Thyroid gland (tissue), 4 donors: ENCODE measurements at regions not wholly inside any gene's neighbourhood (a gene's known extent, or its start where the extent isn't known, plus 50 kb on each side); places are given as distances from the start of the nearest gene placed in this dataset.

ENCODE experiments used
- DNase-seq, 2 donors: peaks; one replicate each; pipeline ENCODE4 v3.0.0-alpha.2; 2019
- H3K27ac ChIP-seq, 3 donors: fragments of 200-600 bp; sonication (generic); 1 replicate in 2 of 3; 2 replicates in 1 of 3; pipeline ENCODE4 v1.5.1; 2016 to 2019; ENCODE audit warnings: mild to moderate bottlenecking in 1 of 3, moderate library complexity in 1 of 3
- H3K27me3 ChIP-seq: fragments of 200-600 bp; sonication (generic); one replicate; pipeline ENCODE4 v1.5.1; 2019
- H3K36me3 ChIP-seq, 2 donors: fragments of 200-600 bp; sonication (generic); one replicate each; pipeline ENCODE4 v1.5.1; 2016 to 2019
- H3K4me1 ChIP-seq, 2 donors: fragments of 200-600 bp; sonication (generic); one replicate each; pipeline ENCODE4 v1.5.1; 2017 to 2019
- H3K4me3 ChIP-seq, 3 donors: fragments of 200-600 bp; sonication (generic); replicated peaks in 1 of 3; 1 replicate in 2 of 3; 2 replicates in 1 of 3; pipeline ENCODE4 v1.5.1; 2016; ENCODE audit warnings: mild to moderate bottlenecking in 1 of 3
- H3K9me3 ChIP-seq: fragments of 200-600 bp; sonication (generic); one replicate; pipeline ENCODE4 v1.5.1; 2017
- CTCF ChIP-seq, 6 experiments: fragments of 200-600 bp in 3 of 6; fragments of 450-650 bp in 3 of 6; sonication (generic) in 3 of 6; IDR thresholded peaks; one replicate each; pipeline ENCODE4 v1.5.1; 2016 to 2019; ENCODE audit warnings: antibody characterized with exemption in 6 of 6, mild to moderate bottlenecking in 2 of 6, inconsistent platforms in 1 of 6, moderate library complexity in 1 of 6
- POLR2A ChIP-seq, 2 donors: fragments of 450-650 bp; IDR thresholded peaks; one replicate each; pipeline ENCODE4 v1.6.1; 2017; ENCODE audit warnings: antibody characterized with exemption in 2 of 2, mild to moderate bottlenecking in 2 of 2, moderate library complexity in 1 of 2
- WGBS, 2 donors: methylation state at CpG; one replicate each; pipeline ENCODE4 v1.1.5; 2017; 5-methylcytosine and 5-hydroxymethylcytosine counted together
- intact Hi-C: fragments of 100-400 bp; cut with DNase I; formaldehyde crosslinking; loops from one replicate; pipeline ENCODE4 v1.15.1; 2023

- no peak overlapping the region for H3K27ac ChIP-seq
- H3K27me3 ChIP-seq: no peaks in the 10 kb centered on the region
- intact Hi-C loops: no loop called here
- no peaks in the 10 kb centered on the region for H3K36me3 ChIP-seq
- H3K4me3 ChIP-seq: no peak overlapping the region
- TF ChIP-seq CTCF (IDR thresholded peaks at IDR 0.05) (no peak), POLR2A (IDR thresholded peaks at IDR 0.05) (no peak)
- no peaks in the 10 kb centered on the region for H3K9me3 ChIP-seq
- H3K4me1 ChIP-seq: no peaks in the 10 kb centered on the region
- DNase-seq: no peak
- 74 to 79% methylated on average over 3 of the region's 3 CpGs for WGBS, 2 donors
Measured at GRCh38 chr11:71178076-71178475, 74.3 kb downstream of the SHANK2 start.

- Histone ChIP-seq H3K27ac (no peak overlapping the region), H3K4me3 (no peak overlapping the region), H3K4me1 (no peaks in the 10 kb centered on the region), H3K9me3 (no peaks in the 10 kb centered on the region), H3K27me3 (no peaks in the 10 kb centered on the region), H3K36me3 (no peaks in the 10 kb centered on the region)
- 93 to 96% methylated on average over 2 of the region's 2 CpGs for WGBS, 2 donors
- intact Hi-C loops: no loop called here
- DNase-seq: no peak
- TF ChIP-seq POLR2A (IDR thresholded peaks at IDR 0.05) (no peak), CTCF (IDR thresholded peaks at IDR 0.05) (no peak)
Measured at GRCh38 chr11:71176812-71177211, 75.6 kb downstream of the SHANK2 start.

- no peaks in the 10 kb centered on the region for H3K4me1 ChIP-seq
- no peak overlapping the region for H3K4me3 ChIP-seq
- TF ChIP-seq POLR2A (IDR thresholded peaks at IDR 0.05): no peak
- no peak for TF ChIP-seq CTCF (IDR thresholded peaks at IDR 0.05)
- intact Hi-C loops: no loop called here
- no peaks in the 10 kb centered on the region for H3K27me3 ChIP-seq
- 88 to 93% methylated on average over 4 of the region's 4 CpGs for WGBS, 2 donors
- no peaks in the 10 kb centered on the region for H3K36me3 ChIP-seq
- H3K27ac ChIP-seq: no peak overlapping the region
- no peaks in the 10 kb centered on the region for H3K9me3 ChIP-seq
- DNase-seq: no peak
Measured at GRCh38 chr11:71173709-71174108, 78.7 kb downstream of the SHANK2 start.

- TF ChIP-seq CTCF (IDR thresholded peaks at IDR 0.05): no peak
- TF ChIP-seq POLR2A (IDR thresholded peaks at IDR 0.05): no peak
- no peak overlapping the region for H3K4me3 ChIP-seq
- H3K4me1 ChIP-seq: no peaks in the 10 kb centered on the region
- H3K9me3 ChIP-seq: no peaks in the 10 kb centered on the region
- no peak overlapping the region for H3K27ac ChIP-seq
- H3K27me3 ChIP-seq: no peaks in the 10 kb centered on the region
- 85 to 86% methylated on average over 9 of the region's 9 CpGs for WGBS, 2 donors
- DNase-seq: no peak
- H3K36me3 ChIP-seq: no peaks in the 10 kb centered on the region
- intact Hi-C loops: no loop called here
Measured at GRCh38 chr11:71172680-71173079, 79.7 kb downstream of the SHANK2 start.

- no peak for DNase-seq
- TF ChIP-seq CTCF (IDR thresholded peaks at IDR 0.05) (no peak), POLR2A (IDR thresholded peaks at IDR 0.05) (no peak)
- H3K27ac ChIP-seq: no peak overlapping the region
- WGBS, 2 donors: 90 to 94% methylated on average over 8 to 11 of the region's 11 CpGs
- H3K9me3 ChIP-seq: no peaks in the 10 kb centered on the region
- H3K4me3 ChIP-seq: no peak overlapping the region
- no peaks in the 10 kb centered on the region for H3K36me3 ChIP-seq
- H3K27me3 ChIP-seq: no peaks in the 10 kb centered on the region
- no peaks in the 10 kb centered on the region for H3K4me1 ChIP-seq
- intact Hi-C loops: no loop called here
Measured at GRCh38 chr11:71171576-71171975, 80.8 kb downstream of the SHANK2 start.
